Thymus (tissue), 11 donors: ENCODE measurements at regions not wholly inside any gene's neighbourhood (a gene's known extent, or its start where the extent isn't known, plus 50 kb on each side); places are given as distances from the start of the nearest gene placed in this dataset.
"Not testable (repeated sequence)": the region's sequence is repeated elsewhere in the genome, so short reads cannot be mapped to it uniquely, and the experiment has no call there.

Source experiments
- DNase-seq, 9 donors: peaks; one replicate each; pipeline ENCODE4 v3.0.0-alpha.2; 2013; ENCODE audit warnings: low spot score in 9 of 9, low read depth in 6 of 9, missing footprints in 1 of 9
- H3K27ac ChIP-seq, 2 donors: one replicate each; pipeline ENCODE4 v1.5.1; 2013; ENCODE audit warnings: control low read depth in 1 of 2, low read depth in 1 of 2, low read length in 1 of 2, mild to moderate bottlenecking in 1 of 2, moderate library complexity in 1 of 2
- H3K27me3 ChIP-seq, 2 donors: one replicate each; pipeline ENCODE4 v1.5.1; 2013; ENCODE audit warnings: low read length in 1 of 2; ENCODE audit not compliant: control insufficient read depth in 2 of 2, insufficient read depth in 1 of 2
- H3K36me3 ChIP-seq, 2 donors: one replicate each; pipeline ENCODE4 v1.5.1; 2013; ENCODE audit warnings: low read length in 1 of 2, mild to moderate bottlenecking in 1 of 2, moderate library complexity in 1 of 2; ENCODE audit not compliant: control insufficient read depth in 2 of 2, insufficient read depth in 2 of 2
- H3K4me1 ChIP-seq, 2 donors: one replicate each; pipeline ENCODE4 v1.5.1; 2013; ENCODE audit warnings: low read length in 2 of 2; ENCODE audit not compliant: control insufficient read depth in 2 of 2, insufficient read depth in 2 of 2
- H3K4me3 ChIP-seq, 2 donors: one replicate each; pipeline ENCODE4 v1.5.1; 2013; ENCODE audit warnings: low read length in 2 of 2, control low read depth in 1 of 2, mild to moderate bottlenecking in 1 of 2
- H3K9me3 ChIP-seq, 2 donors: one replicate each; pipeline ENCODE4 v1.5.1; 2013; ENCODE audit warnings: low read length in 1 of 2, mild to moderate bottlenecking in 1 of 2; ENCODE audit not compliant: control insufficient read depth in 2 of 2, insufficient read depth in 1 of 2
- WGBS: extraction: QIAGEN DNeasy Blood & Tissue Kit; methylation state at CpG from one replicate; pipeline ENCODE4 v1.1.7; 2013; 5-methylcytosine and 5-hydroxymethylcytosine counted together
- donor health status: healthy.

DNA sequence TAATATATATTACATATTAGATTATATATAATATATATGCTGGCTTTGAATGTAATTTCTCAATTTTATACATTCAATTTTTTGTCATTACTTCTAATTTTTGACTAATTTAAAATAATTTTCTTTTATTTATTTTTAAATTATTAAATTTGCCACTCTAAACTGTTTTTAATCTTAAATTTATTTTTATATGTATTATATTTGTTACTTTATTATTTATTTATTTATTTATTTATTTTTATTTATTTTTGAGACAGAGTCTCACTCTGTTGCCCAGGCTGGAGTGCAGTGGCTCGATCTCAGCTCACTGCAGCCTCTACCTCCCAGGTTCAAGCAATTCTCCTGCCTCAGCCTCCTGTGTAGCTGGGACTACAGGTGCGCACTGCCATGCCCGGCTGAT lies 473.0 kb downstream of the PLOD2 start:
- H3K36me3 ChIP-seq, H3K9me3 ChIP-seq, H3K4me1 ChIP-seq, DNase-seq, H3K27me3 ChIP-seq, H3K4me3 ChIP-seq, H3K27ac ChIP-seq: not testable (repeated sequence)
- 92% methylated on average over 3 of the region's 3 CpGs for WGBS

GRCh38 chr3:145692751-145693150 lies 468.2 kb downstream of the PLOD2 start:
- Histone ChIP-seq H3K36me3 (no peaks in the 10 kb centered on the region), H3K4me3 (no peak overlapping the region), H3K27me3 (no peaks in the 10 kb centered on the region), H3K27ac (no peak overlapping the region), H3K4me1 (no peaks in the 10 kb centered on the region), H3K9me3 (no peaks in the 10 kb centered on the region)
- DNase-seq, result no peak
- 98% methylated on average over 2 of the region's 2 CpGs for WGBS

GRCh38 chr3:145696011-145696410 lies 465.0 kb downstream of the PLOD2 start:
- no peak for DNase-seq
- Histone ChIP-seq H3K36me3 (no peaks in the 10 kb centered on the region), H3K9me3 (no peaks in the 10 kb centered on the region), H3K27me3 (no peaks in the 10 kb centered on the region), H3K4me3 (no peak overlapping the region), H3K4me1 (no peaks in the 10 kb centered on the region), H3K27ac (no peak overlapping the region)

GRCh38 chr3:145698250-145698649 lies 462.7 kb downstream of the PLOD2 start:
- no peak overlapping the region for H3K4me3 ChIP-seq
- WGBS, result 80% methylated on average over 7 of the region's 7 CpGs
- H3K27ac ChIP-seq, result no peak overlapping the region
- no peaks in the 10 kb centered on the region for H3K9me3 ChIP-seq
- H3K36me3 ChIP-seq, result no peaks in the 10 kb centered on the region
- no peaks in the 10 kb centered on the region for H3K27me3 ChIP-seq
- no peak for DNase-seq
- no peaks in the 10 kb centered on the region for H3K4me1 ChIP-seq

DNA sequence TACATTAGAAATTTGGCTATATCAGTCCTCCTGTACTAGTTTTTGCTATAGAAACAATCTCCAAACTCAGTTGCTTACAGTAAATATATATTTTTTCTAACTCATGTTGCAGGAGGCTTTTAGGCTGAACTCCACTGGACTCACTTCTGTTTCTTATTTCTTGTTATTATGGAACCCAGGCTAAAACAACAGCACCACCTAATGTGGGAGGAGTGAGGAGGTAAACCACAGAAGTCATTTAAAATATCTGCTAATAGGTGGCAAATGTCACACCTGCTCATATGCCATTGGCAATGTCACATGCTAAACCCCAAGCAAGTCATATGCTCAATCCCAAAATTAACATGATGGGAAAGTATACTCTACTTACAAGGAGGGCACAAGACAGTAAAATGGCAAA lies 462.2 kb downstream of the PLOD2 start:
- H3K36me3 ChIP-seq, result no peaks in the 10 kb centered on the region
- no peaks in the 10 kb centered on the region for H3K4me1 ChIP-seq
- DNase-seq, result no peak
- no peak overlapping the region for H3K4me3 ChIP-seq
- no peaks in the 10 kb centered on the region for H3K9me3 ChIP-seq
- H3K27ac ChIP-seq, result no peak overlapping the region
- no peaks in the 10 kb centered on the region for H3K27me3 ChIP-seq

- no peaks in the 10 kb centered on the region for H3K9me3 ChIP-seq
- DNase-seq, result no peak
- H3K27me3 ChIP-seq, result no peaks in the 10 kb centered on the region
- no peak overlapping the region for H3K27ac ChIP-seq
- no peaks in the 10 kb centered on the region for H3K4me1 ChIP-seq
- H3K36me3 ChIP-seq, result no peaks in the 10 kb centered on the region
- no peak overlapping the region for H3K4me3 ChIP-seq
Observed at GRCh38 chr3:145704020-145704419, 457.0 kb downstream of the PLOD2 start.

- DNase-seq, H3K9me3 ChIP-seq, H3K4me3 ChIP-seq, H3K36me3 ChIP-seq, H3K27me3 ChIP-seq, H3K4me1 ChIP-seq, H3K27ac ChIP-seq: not testable (repeated sequence)
- WGBS, result 41% methylated on average over 1 of the region's 1 CpG
Observed at GRCh38 chr3:145709779-145710178, 451.2 kb downstream of the PLOD2 start.

GRCh38 chr3:145716519-145716918 lies 444.5 kb downstream of the PLOD2 start:
- Histone ChIP-seq H3K4me1 (no peaks in the 10 kb centered on the region), H3K27ac (no peak overlapping the region), H3K36me3 (no peaks in the 10 kb centered on the region), H3K27me3 (no peaks in the 10 kb centered on the region), H3K4me3 (no peak overlapping the region), H3K9me3 (no peaks in the 10 kb centered on the region)
- 96% methylated on average over 1 of the region's 1 CpG for WGBS
- DNase-seq, result no peak

DNA sequence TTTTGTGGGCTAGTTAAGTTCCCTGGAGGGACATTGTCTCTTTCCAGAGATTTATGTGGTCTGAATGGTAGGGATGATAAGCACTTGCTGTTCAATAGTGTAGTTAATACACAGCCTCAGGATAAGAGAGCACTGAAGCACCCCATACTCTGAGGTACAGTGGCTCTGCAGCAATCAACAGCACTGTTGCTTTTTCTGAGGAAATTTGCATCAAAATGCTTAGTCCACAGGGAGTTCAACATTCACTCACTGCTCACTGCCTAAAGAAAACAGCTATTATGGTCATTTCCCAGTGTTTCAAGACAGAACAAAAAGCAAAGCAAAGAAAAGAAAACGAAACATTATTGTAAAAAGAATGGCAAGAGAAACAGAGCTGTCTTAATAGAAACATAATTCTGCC lies 441.9 kb downstream of the PLOD2 start:
- DNase-seq, result peak in 1 of 9 donors; percentile 18
- Histone ChIP-seq H3K27ac (no peak overlapping the region), H3K27me3 (no peaks in the 10 kb centered on the region), H3K36me3 (no peaks in the 10 kb centered on the region), H3K4me1 (no peaks in the 10 kb centered on the region), H3K9me3 (no peaks in the 10 kb centered on the region), H3K4me3 (no peak overlapping the region)
- 97% methylated on average over 1 of the region's 1 CpG for WGBS

DNA sequence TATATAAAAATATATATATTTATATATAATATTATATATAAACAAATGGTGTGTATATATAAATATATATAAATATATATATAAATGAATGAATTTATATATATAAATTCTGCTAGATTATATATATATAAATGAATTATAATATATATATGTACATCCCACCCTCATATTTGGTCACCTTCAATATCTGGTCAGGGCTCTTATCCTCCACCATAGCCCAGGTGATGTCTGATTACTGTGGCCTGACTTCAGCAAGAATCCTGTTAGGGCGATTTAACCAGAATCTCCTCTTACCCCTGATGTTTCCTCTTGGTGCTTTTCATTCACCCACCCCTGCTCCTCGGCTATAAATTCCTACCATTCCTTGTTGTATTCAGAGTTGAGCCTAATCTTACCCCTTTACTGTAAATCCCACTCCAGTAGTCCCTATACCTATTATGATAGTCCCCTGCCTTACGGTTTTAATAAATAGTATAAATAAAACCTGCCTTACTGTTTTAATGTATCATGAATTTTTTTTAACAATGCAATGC lies 439.6 kb downstream of the PLOD2 start:
- Histone ChIP-seq H3K27ac (no peak overlapping the region), H3K36me3 (no peaks in the 10 kb centered on the region), H3K4me1 (no peaks in the 10 kb centered on the region), H3K4me3 (no peak overlapping the region), H3K9me3 (no peaks in the 10 kb centered on the region), H3K27me3 (no peaks in the 10 kb centered on the region)
- 96% methylated on average over 3 of the region's 3 CpGs for WGBS
- DNase-seq, result peak in 1 of 9 donors; percentile 20
